B cell (primary cell): ENCODE measurements at regions not wholly inside any gene's neighbourhood (a gene's known extent, or its start where the extent isn't known, plus 50 kb on each side); places are given as distances from the start of the nearest gene placed in this dataset.

Experiments
- ATAC-seq: fragments of 200-7000 bp; cut with Tn5 transposase; one replicate; pipeline ENCODE4 v1.10.0; 2021; ENCODE audit warnings: low read depth, mild to moderate bottlenecking, moderate number of reproducible peaks, moderate library complexity
- CTCF ChIA-PET: fragments of 350-600 bp; sonication (Branson Sonifier 250); formaldehyde crosslinking; loops from one replicate; lab custom pipeline; 2021; ENCODE audit warnings: antibody characterized with exemption, inconsistent platforms; lab: Charles Lee
- POLR2A ChIA-PET: fragments of 350-600 bp; sonication (Branson Sonifier 250); formaldehyde crosslinking; loops from one replicate; lab custom pipeline; 2021; ENCODE audit warnings: antibody characterized with exemption; lab: Charles Lee
- DNase-seq: peaks from one replicate; pipeline ENCODE4 v3.0.0; 2013
- H2AFZ ChIP-seq: 2 replicates; pipeline ENCODE4 v1.6.1; 2012; ENCODE audit warnings: mild to moderate bottlenecking, low read depth, low read length; ENCODE audit not compliant: insufficient read depth, poor library complexity, severe bottlenecking
- H3K27ac ChIP-seq, 2 donors: 1 replicate in 1 of 2; 2 replicates in 1 of 2; pipeline ENCODE4 v1.5.1; 2012 to 2013; ENCODE audit warnings: low read length in 2 of 2, mild to moderate bottlenecking in 2 of 2, moderate library complexity in 1 of 2
- H3K27me3 ChIP-seq, 4 experiments: fragments of 200-600 bp in 1 of 4; sonication (generic) in 1 of 4; replicated peaks in 1 of 4; 1 replicate in 2 of 4; 2 replicates in 2 of 4; pipeline versions ENCODE4 v1.6.1 to v1.7.0; 2013 to 2016; ENCODE audit warnings: low read length in 3 of 4, mild to moderate bottlenecking in 2 of 4, mixed read lengths in 1 of 4, moderate library complexity in 1 of 4; ENCODE audit not compliant: insufficient read depth in 4 of 4, control insufficient read depth in 3 of 4; ENCODE audit errors: control extremely low read depth in 1 of 4
- H3K36me3 ChIP-seq, 2 experiments: replicated peaks in 1 of 2; 1 replicate in 1 of 2; 2 replicates in 1 of 2; pipeline versions ENCODE4 v1.6.1 to v1.7.1; 2013; ENCODE audit warnings: low read length in 1 of 2; ENCODE audit not compliant: insufficient read depth in 2 of 2, control insufficient read depth in 1 of 2; ENCODE audit errors: control extremely low read depth in 1 of 2, extremely low read depth in 1 of 2
- H3K4me1 ChIP-seq, 2 donors: fragments of 200-600 bp in 1 of 2; sonication (generic) in 1 of 2; 1 replicate in 1 of 2; 2 replicates in 1 of 2; pipeline versions ENCODE4 v1.5.1 to v1.6.1; 2013 to 2017; ENCODE audit warnings: low read length in 2 of 2; ENCODE audit not compliant: control insufficient read depth in 2 of 2, insufficient read depth in 2 of 2
- H3K4me2 ChIP-seq: replicated peaks from 2 replicates; pipeline ENCODE3; 2012; ENCODE audit warnings: mild to moderate bottlenecking, low read depth, low read length; ENCODE audit not compliant: poor library complexity, severe bottlenecking
- H3K4me3 ChIP-seq, 5 experiments: fragments of 200-600 bp in 1 of 5; sonication (generic) in 1 of 5; 1 replicate in 3 of 5; 2 replicates in 2 of 5; pipeline versions ENCODE4 v1.5.1 to v1.7.0; 2011 to 2016; ENCODE audit warnings: low read length in 4 of 5, mild to moderate bottlenecking in 4 of 5, low read depth in 2 of 5, control low read depth in 1 of 5, moderate library complexity in 1 of 5; ENCODE audit not compliant: insufficient read depth in 1 of 5; ENCODE audit errors: control extremely low read depth in 1 of 5, extremely low read depth in 1 of 5
- H3K79me2 ChIP-seq: fragments of 200-600 bp; sonication (generic); one replicate; pipeline ENCODE4 v1.6.0; 2016; ENCODE audit warnings: low read length; ENCODE audit not compliant: control insufficient read depth, insufficient read depth
- H3K9ac ChIP-seq: fragments of 200-600 bp; sonication (generic); 2 replicates; pipeline ENCODE4 v1.6.1; 2017; ENCODE audit warnings: mild to moderate bottlenecking, low read length, moderate library complexity
- H3K9me3 ChIP-seq, 3 donors: one replicate each; pipeline versions ENCODE4 v1.6.1 to v1.7.1; 2013; ENCODE audit warnings: low read length in 2 of 3; ENCODE audit not compliant: control insufficient read depth in 2 of 3, insufficient read depth in 1 of 3; ENCODE audit errors: control extremely low read depth in 1 of 3
- H4K20me1 ChIP-seq: 2 replicates; pipeline ENCODE4 v1.6.0; 2012; ENCODE audit warnings: mild to moderate bottlenecking, low read length; ENCODE audit not compliant: insufficient read depth, control insufficient read depth, poor library complexity, severe bottlenecking
- H3K27ac Mint-ChIP-seq: one replicate; pipeline ENCODE4 v1.8.0; 2021; ENCODE audit warnings: mixed read lengths
- H3K27me3 Mint-ChIP-seq: one replicate; pipeline ENCODE4 v1.8.0; 2021; ENCODE audit warnings: mixed read lengths
- H3K4me1 Mint-ChIP-seq: one replicate; pipeline ENCODE4 v1.8.0; 2021; ENCODE audit warnings: mixed read lengths
- H3K4me3 Mint-ChIP-seq: one replicate; pipeline ENCODE4 v1.8.0; 2021; ENCODE audit warnings: mixed read lengths
- H3K9me3 Mint-ChIP-seq: one replicate; pipeline ENCODE4 v1.8.0; 2022; ENCODE audit warnings: mixed read lengths; ENCODE audit not compliant: insufficient read depth
- EZH2 ChIP-seq: IDR thresholded peaks from 2 replicates; pipeline ENCODE4 v1.6.1; 2012; ENCODE audit warnings: borderline replicate concordance, low read depth, mild to moderate bottlenecking, moderate library complexity, low read length; ENCODE audit not compliant: insufficient read depth, poor library complexity, severe bottlenecking
- WGBS: methylation state at CpG from one replicate; pipeline ENCODE4 v1.1.5; 2013; ENCODE audit warnings: missing lambda C conversion rate; ENCODE audit not compliant: insufficient coverage; 5-methylcytosine and 5-hydroxymethylcytosine counted together
- intact Hi-C: fragments of 100-400 bp; cut with micrococcal nuclease; formaldehyde crosslinking; loops from one replicate; pipeline ENCODE4 v1.10.0; 2022
- TF ChIP-seq, protein P1 (sequence below): fragments of 200-600 bp; IDR thresholded peaks from one replicate; pipeline ENCODE4 v1.8.0; 2022; ENCODE audit warnings: antibody characterized with exemption, mild to moderate bottlenecking

DNA sequence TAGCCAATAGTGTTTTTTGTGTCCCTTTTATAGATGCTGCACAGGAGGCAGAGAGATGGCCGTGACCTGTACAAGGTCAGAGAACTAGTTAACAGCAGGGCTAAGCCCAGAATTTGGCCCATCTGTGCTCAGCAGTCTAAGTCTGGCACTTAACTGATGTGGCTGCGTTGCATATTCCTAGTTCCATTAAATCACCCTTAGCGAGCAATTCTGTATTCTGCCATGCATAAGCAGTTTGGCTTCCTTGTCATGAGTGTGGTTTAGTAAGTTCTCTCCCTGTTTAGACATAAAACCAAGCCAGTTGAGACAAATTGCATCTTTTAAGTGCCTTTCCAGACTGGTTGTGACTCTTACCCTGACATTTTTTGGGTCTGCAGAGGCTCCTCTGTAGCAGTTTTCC lies 230.6 kb upstream of the TENM4 start:
- no peak for ATAC-seq
- Histone ChIP-seq H3K9me3 (no peaks in the 10 kb centered on the region), H3K9ac (no peak overlapping the region), H3K4me1 (no peaks in the 10 kb centered on the region), H3K4me2 (no peak overlapping the region), H3K27ac (no peak overlapping the region), H3K36me3 (no peaks in the 10 kb centered on the region), H3K4me3 (no peak overlapping the region), H4K20me1 (no peaks in the 10 kb centered on the region), H3K79me2 (no peaks in the 10 kb centered on the region), H2AFZ (no peak overlapping the region), H3K27me3 (no peaks in the 10 kb centered on the region)
- no peak overlapping the region for H3K4me3 Mint-ChIP-seq
- H3K9me3 Mint-ChIP-seq, result peaks cover 3% of the 10 kb centered on the region
- ChIA-PET CTCF (no interaction called here), POLR2A (no interaction called here)
- no peak overlapping the region for H3K27ac Mint-ChIP-seq
- no peak for DNase-seq
- no peaks in the 10 kb centered on the region for H3K4me1 Mint-ChIP-seq
- TF ChIP-seq, protein P1, sequence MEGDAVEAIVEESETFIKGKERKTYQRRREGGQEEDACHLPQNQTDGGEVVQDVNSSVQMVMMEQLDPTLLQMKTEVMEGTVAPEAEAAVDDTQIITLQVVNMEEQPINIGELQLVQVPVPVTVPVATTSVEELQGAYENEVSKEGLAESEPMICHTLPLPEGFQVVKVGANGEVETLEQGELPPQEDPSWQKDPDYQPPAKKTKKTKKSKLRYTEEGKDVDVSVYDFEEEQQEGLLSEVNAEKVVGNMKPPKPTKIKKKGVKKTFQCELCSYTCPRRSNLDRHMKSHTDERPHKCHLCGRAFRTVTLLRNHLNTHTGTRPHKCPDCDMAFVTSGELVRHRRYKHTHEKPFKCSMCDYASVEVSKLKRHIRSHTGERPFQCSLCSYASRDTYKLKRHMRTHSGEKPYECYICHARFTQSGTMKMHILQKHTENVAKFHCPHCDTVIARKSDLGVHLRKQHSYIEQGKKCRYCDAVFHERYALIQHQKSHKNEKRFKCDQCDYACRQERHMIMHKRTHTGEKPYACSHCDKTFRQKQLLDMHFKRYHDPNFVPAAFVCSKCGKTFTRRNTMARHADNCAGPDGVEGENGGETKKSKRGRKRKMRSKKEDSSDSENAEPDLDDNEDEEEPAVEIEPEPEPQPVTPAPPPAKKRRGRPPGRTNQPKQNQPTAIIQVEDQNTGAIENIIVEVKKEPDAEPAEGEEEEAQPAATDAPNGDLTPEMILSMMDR, result no peak
- no peak for TF ChIP-seq EZH2
- intact Hi-C loops, result no loop called here
- peaks cover 3% of the 10 kb centered on the region for H3K27me3 Mint-ChIP-seq
- 72% methylated on average over 3 of the region's 3 CpGs for WGBS

DNA sequence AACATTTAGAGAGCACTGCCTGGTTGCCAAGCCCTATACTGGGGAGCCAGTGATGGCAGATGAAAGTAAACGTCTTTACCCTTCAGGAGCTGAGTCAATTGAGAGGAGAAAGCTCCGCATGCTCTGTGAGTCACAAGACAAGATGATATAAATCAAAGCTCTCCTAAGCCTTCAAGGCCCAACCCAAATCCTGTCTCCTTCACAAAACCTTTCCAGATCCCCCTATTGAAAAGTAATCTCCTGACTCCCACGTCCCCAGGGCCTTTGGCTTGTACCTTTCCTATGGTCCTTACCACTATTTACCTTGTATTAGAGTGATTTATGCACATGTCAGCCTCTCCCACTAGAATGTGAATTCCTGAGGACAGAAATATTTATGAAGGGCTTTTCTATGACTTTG lies 230.1 kb upstream of the TENM4 start:
- no peak overlapping the region for H2AFZ ChIP-seq
- no peaks in the 10 kb centered on the region for H3K27me3 ChIP-seq
- no peaks in the 10 kb centered on the region for H3K9me3 ChIP-seq
- no peaks in the 10 kb centered on the region for H3K36me3 ChIP-seq
- intact Hi-C loops, result no loop called here
- H3K4me1 Mint-ChIP-seq, result no peaks in the 10 kb centered on the region
- ChIA-PET POLR2A (no interaction called here), CTCF (no interaction called here)
- WGBS, result 100% methylated on average over 2 of the region's 3 CpGs
- TF ChIP-seq EZH2, result no peak
- TF ChIP-seq, protein P1, result no peak
- no peak overlapping the region for H3K27ac ChIP-seq
- H3K9ac ChIP-seq, result no peak overlapping the region
- ATAC-seq (no peak), DNase-seq (no peak)
- H3K4me1 ChIP-seq, result no peaks in the 10 kb centered on the region
- H3K4me3 Mint-ChIP-seq, result no peak overlapping the region
- no peak overlapping the region for H3K27ac Mint-ChIP-seq
- H3K4me3 ChIP-seq, result no peak overlapping the region
- H3K4me2 ChIP-seq, result no peak overlapping the region
- no peaks in the 10 kb centered on the region for H3K27me3 Mint-ChIP-seq
- no peaks in the 10 kb centered on the region for H3K79me2 ChIP-seq
- peaks cover 3% of the 10 kb centered on the region for H3K9me3 Mint-ChIP-seq
- no peaks in the 10 kb centered on the region for H4K20me1 ChIP-seq
